ENCODE measurements at regions not wholly inside any gene's neighbourhood (a gene's known extent, or its start where the extent isn't known, plus 50 kb on each side); places are given as distances from the start of the nearest gene placed in this dataset.

GRCh38 chr14:88935083-88935482 is 110.6 kb downstream of the TTC8 start:
- Histone ChIP-seq H3K9ac (ENCODE audit: low read depth, low read length, poor library complexity) (no peak overlapping the region), H4K91ac (ENCODE audit: low read depth, low read length, poor library complexity) (no peak overlapping the region), H3K4me3 (ENCODE audit: low read length in 2 of 2) (no peak overlapping the region), H4K8ac (ENCODE audit: low read depth, low read length) (no peak overlapping the region), H3K4me1 (ENCODE audit: control insufficient read depth in 2 of 2, insufficient read depth in 1 of 2, low read depth in 1 of 2, low read length in 2 of 2) (peaks cover 4 to 14% of the 10 kb centered on the region in 2 donors), H2BK15ac (ENCODE audit: low read length) (no peak overlapping the region), H3K9me3 (replicated peaks in 1 of 2; ENCODE audit: control insufficient read depth in 2 of 2, insufficient read depth in 1 of 2, low read depth in 1 of 2, low read length in 2 of 2) (peaks cover 0 to 1% of the 10 kb centered on the region in 2 donors), H2BK5ac (ENCODE audit: low read length) (no peak overlapping the region), H2AFZ (ENCODE audit: low read length) (no peak overlapping the region), H3K4ac (ENCODE audit: low read length) (no peak overlapping the region), H2BK120ac (ENCODE audit: low read depth, low read length) (no peak overlapping the region), H3K4me2 (ENCODE audit: insufficient read depth, low read length, poor library complexity, severe bottlenecking) (no peak overlapping the region), H2AK5ac (ENCODE audit: low read depth, low read length) (no peak overlapping the region), H3K79me1 (ENCODE audit: low read depth, low read length) (no peaks in the 10 kb centered on the region), H3K27ac (replicated peaks; ENCODE audit: low read length) (no peak overlapping the region), H3K14ac (ENCODE audit: low read length) (no peak overlapping the region), H3K23ac (ENCODE audit: low read depth, low read length, poor library complexity) (no peak overlapping the region), H3K27me3 (ENCODE audit: control insufficient read depth in 3 of 3, insufficient read depth in 3 of 3, low read depth in 1 of 3, low read length in 3 of 3) (no peaks in the 10 kb centered on the region), H3K36me3 (replicated peaks in 1 of 2; ENCODE audit: control insufficient read depth in 2 of 2, insufficient read depth in 2 of 2, low read length in 2 of 2) (no peaks in the 10 kb centered on the region), H3K18ac (ENCODE audit: low read length) (no peak overlapping the region), H2BK12ac (ENCODE audit: low read length) (no peak overlapping the region)
- DNase-seq (ENCODE audit: low spot score), result no peak
- no CpG with 5 or more reads among the region's 5 CpGs for WGBS, 2 donors (ENCODE audit: extremely low coverage in 2 of 2, insufficient read length in 2 of 2, insufficient replicate concordance in 1 of 2)

DNA sequence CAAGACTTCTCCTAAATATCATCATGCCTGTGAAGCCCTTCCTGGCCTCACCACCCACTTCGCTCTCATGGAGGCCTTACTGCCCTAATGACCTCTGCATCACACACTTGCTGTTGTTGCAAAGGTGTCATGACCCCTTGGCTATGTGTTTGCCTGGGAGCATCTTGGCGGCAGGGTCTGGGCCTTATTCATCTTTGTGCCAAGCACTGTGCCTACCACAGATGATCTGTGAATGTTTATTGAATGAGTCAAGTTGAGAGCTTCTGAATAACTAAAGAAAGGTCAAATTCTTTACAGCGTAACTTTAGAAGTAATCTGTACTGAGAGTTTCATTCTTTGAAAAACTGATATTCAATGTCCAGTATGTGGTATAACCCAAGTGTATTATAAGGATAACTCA is 113.3 kb downstream of the TTC8 start:
- Histone ChIP-seq H2AFZ (ENCODE audit: low read length) (no peak overlapping the region), H3K14ac (ENCODE audit: low read length) (no peak overlapping the region), H3K23ac (ENCODE audit: low read depth, low read length, poor library complexity) (no peak overlapping the region), H4K8ac (ENCODE audit: low read depth, low read length) (no peak overlapping the region), H3K4me1 (ENCODE audit: control insufficient read depth in 2 of 2, insufficient read depth in 1 of 2, low read depth in 1 of 2, low read length in 2 of 2) (peaks cover 4 to 6% of the 10 kb centered on the region in 2 donors), H3K27ac (replicated peaks; ENCODE audit: low read length) (no peak overlapping the region), H2BK15ac (ENCODE audit: low read length) (no peak overlapping the region), H4K91ac (ENCODE audit: low read depth, low read length, poor library complexity) (no peak overlapping the region), H3K27me3 (ENCODE audit: control insufficient read depth in 3 of 3, insufficient read depth in 3 of 3, low read depth in 1 of 3, low read length in 3 of 3) (no peaks in the 10 kb centered on the region), H2BK120ac (ENCODE audit: low read depth, low read length) (no peak overlapping the region), H3K18ac (ENCODE audit: low read length) (no peak overlapping the region), H2AK5ac (ENCODE audit: low read depth, low read length) (no peak overlapping the region), H3K9ac (ENCODE audit: low read depth, low read length, poor library complexity) (no peak overlapping the region), H2BK12ac (ENCODE audit: low read length) (no peak overlapping the region), H3K36me3 (replicated peaks in 1 of 2; ENCODE audit: control insufficient read depth in 2 of 2, insufficient read depth in 2 of 2, low read length in 2 of 2) (no peaks in the 10 kb centered on the region), H3K79me1 (ENCODE audit: low read depth, low read length) (no peaks in the 10 kb centered on the region), H3K9me3 (replicated peaks in 1 of 2; ENCODE audit: control insufficient read depth in 2 of 2, insufficient read depth in 1 of 2, low read depth in 1 of 2, low read length in 2 of 2) (peaks cover 0 to 1% of the 10 kb centered on the region in 2 donors), H2BK5ac (ENCODE audit: low read length) (no peak overlapping the region), H3K4ac (ENCODE audit: low read length) (no peak overlapping the region), H3K4me2 (ENCODE audit: insufficient read depth, low read length, poor library complexity, severe bottlenecking) (no peak overlapping the region), H3K4me3 (ENCODE audit: low read length in 2 of 2) (no peak overlapping the region)
- no peak for DNase-seq (ENCODE audit: low spot score)
- no CpG with 5 or more reads among the region's 3 CpGs for WGBS, 2 donors (ENCODE audit: extremely low coverage in 2 of 2, insufficient read length in 2 of 2, insufficient replicate concordance in 1 of 2)

DNA sequence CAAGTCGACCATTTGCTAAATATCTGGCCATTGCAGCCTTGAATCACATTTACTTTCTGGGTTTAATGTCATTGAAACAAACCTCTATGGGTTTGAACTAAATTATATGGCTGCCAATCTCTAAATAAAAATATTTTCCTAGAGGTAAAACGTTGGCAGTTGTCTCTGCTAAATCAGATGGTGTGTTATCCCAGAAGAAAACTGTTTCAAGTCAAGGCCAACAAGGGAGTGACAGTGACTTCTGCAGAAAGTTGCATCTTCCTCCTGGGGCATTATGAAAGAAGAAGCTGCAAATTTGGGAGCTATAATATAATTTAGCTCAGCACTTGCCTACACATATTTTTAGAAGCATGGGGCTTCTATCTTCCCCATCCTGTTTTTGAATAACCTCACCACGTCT is 116.2 kb downstream of the TTC8 start:
- Histone ChIP-seq H2BK5ac (ENCODE audit: low read length) (no peak overlapping the region), H3K14ac (ENCODE audit: low read length) (no peak overlapping the region), H3K23ac (ENCODE audit: low read depth, low read length, poor library complexity) (no peak overlapping the region), H3K4ac (ENCODE audit: low read length) (no peak overlapping the region), H3K79me1 (ENCODE audit: low read depth, low read length) (no peaks in the 10 kb centered on the region), H3K27me3 (ENCODE audit: control insufficient read depth in 3 of 3, insufficient read depth in 3 of 3, low read depth in 1 of 3, low read length in 3 of 3) (no peaks in the 10 kb centered on the region), H3K36me3 (replicated peaks in 1 of 2; ENCODE audit: control insufficient read depth in 2 of 2, insufficient read depth in 2 of 2, low read length in 2 of 2) (no peaks in the 10 kb centered on the region), H2BK120ac (ENCODE audit: low read depth, low read length) (no peak overlapping the region), H3K4me2 (ENCODE audit: insufficient read depth, low read length, poor library complexity, severe bottlenecking) (no peak overlapping the region), H2BK15ac (ENCODE audit: low read length) (no peak overlapping the region), H2BK12ac (ENCODE audit: low read length) (no peak overlapping the region), H4K91ac (ENCODE audit: low read depth, low read length, poor library complexity) (no peak overlapping the region), H3K9ac (ENCODE audit: low read depth, low read length, poor library complexity) (no peak overlapping the region), H2AFZ (ENCODE audit: low read length) (no peak overlapping the region), H3K4me3 (ENCODE audit: low read length in 2 of 2) (no peak overlapping the region), H3K18ac (ENCODE audit: low read length) (no peak overlapping the region), H4K8ac (ENCODE audit: low read depth, low read length) (no peak overlapping the region), H3K4me1 (ENCODE audit: control insufficient read depth in 2 of 2, insufficient read depth in 1 of 2, low read depth in 1 of 2, low read length in 2 of 2) (peaks cover 0 to 2% of the 10 kb centered on the region in 2 donors), H3K9me3 (replicated peaks in 1 of 2; ENCODE audit: control insufficient read depth in 2 of 2, insufficient read depth in 1 of 2, low read depth in 1 of 2, low read length in 2 of 2) (peaks cover 0 to 1% of the 10 kb centered on the region in 2 donors), H3K27ac (replicated peaks; ENCODE audit: low read length) (no peak overlapping the region), H2AK5ac (ENCODE audit: low read depth, low read length) (no peak overlapping the region)
- WGBS, 2 donors (ENCODE audit: extremely low coverage in 2 of 2, insufficient read length in 2 of 2, insufficient replicate concordance in 1 of 2), result no CpG with 5 or more reads among the region's 3 CpGs
- DNase-seq (ENCODE audit: low spot score), result no peak

DNA sequence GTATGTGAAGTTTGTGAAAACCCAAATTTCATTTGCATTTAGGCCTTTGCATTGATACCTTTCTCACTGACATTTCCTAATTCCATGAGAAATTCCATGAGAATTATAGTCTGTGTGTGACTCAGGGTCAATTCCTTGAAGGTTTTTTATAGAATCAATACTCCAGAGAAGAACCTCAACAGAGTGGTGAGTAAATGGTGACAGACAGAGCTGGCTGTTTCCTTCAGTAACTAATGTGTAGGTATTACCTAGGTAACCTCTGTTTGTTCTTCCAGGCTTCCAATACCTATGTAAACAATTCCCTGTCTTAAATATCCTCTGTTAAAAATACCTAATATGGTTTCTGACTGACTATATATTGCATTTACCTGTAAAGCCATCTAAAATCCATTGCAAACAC is 117.0 kb downstream of the TTC8 start:
- Histone ChIP-seq H3K14ac (ENCODE audit: low read length) (no peak overlapping the region), H3K4me1 (ENCODE audit: control insufficient read depth in 2 of 2, insufficient read depth in 1 of 2, low read depth in 1 of 2, low read length in 2 of 2) (peaks cover 0 to 2% of the 10 kb centered on the region in 2 donors), H2BK120ac (ENCODE audit: low read depth, low read length) (no peak overlapping the region), H3K4me3 (ENCODE audit: low read length in 2 of 2) (no peak overlapping the region), H2BK15ac (ENCODE audit: low read length) (no peak overlapping the region), H3K79me1 (ENCODE audit: low read depth, low read length) (no peaks in the 10 kb centered on the region), H2AK5ac (ENCODE audit: low read depth, low read length) (no peak overlapping the region), H3K9me3 (replicated peaks in 1 of 2; ENCODE audit: control insufficient read depth in 2 of 2, insufficient read depth in 1 of 2, low read depth in 1 of 2, low read length in 2 of 2) (peaks cover 0 to 1% of the 10 kb centered on the region in 2 donors), H3K27me3 (ENCODE audit: control insufficient read depth in 3 of 3, insufficient read depth in 3 of 3, low read depth in 1 of 3, low read length in 3 of 3) (no peaks in the 10 kb centered on the region), H3K4me2 (ENCODE audit: insufficient read depth, low read length, poor library complexity, severe bottlenecking) (no peak overlapping the region), H2BK12ac (ENCODE audit: low read length) (no peak overlapping the region), H3K36me3 (replicated peaks in 1 of 2; ENCODE audit: control insufficient read depth in 2 of 2, insufficient read depth in 2 of 2, low read length in 2 of 2) (no peaks in the 10 kb centered on the region), H3K4ac (ENCODE audit: low read length) (no peak overlapping the region), H3K9ac (ENCODE audit: low read depth, low read length, poor library complexity) (no peak overlapping the region), H3K23ac (ENCODE audit: low read depth, low read length, poor library complexity) (no peak overlapping the region), H4K91ac (ENCODE audit: low read depth, low read length, poor library complexity) (no peak overlapping the region), H4K8ac (ENCODE audit: low read depth, low read length) (no peak overlapping the region), H2AFZ (ENCODE audit: low read length) (no peak overlapping the region), H2BK5ac (ENCODE audit: low read length) (no peak overlapping the region), H3K18ac (ENCODE audit: low read length) (no peak overlapping the region), H3K27ac (replicated peaks; ENCODE audit: low read length) (no peak overlapping the region)
- DNase-seq (ENCODE audit: low spot score), result no peak

Data from neuronal stem cell (in vitro differentiated cells).